GM06990 (cell line): ENCODE measurements at regions not wholly inside any gene's neighbourhood (a gene's known extent, or its start where the extent isn't known, plus 50 kb on each side); places are given as distances from the start of the nearest gene placed in this dataset.
"Not testable (repeated sequence)": the region's sequence is repeated elsewhere in the genome, so short reads cannot be mapped to it uniquely, and the experiment has no call there.

Experiments
- DNase-seq: peaks from one replicate; pipeline ENCODE4 v3.0.0-alpha.2; 2011; ENCODE audit not compliant: insufficient read length; ENCODE audit errors: extremely low read depth
- H3K27me3 ChIP-seq: replicated peaks from 2 replicates; pipeline ENCODE4 v1.6.0; 2011; ENCODE audit warnings: low read length; ENCODE audit not compliant: control insufficient read depth, insufficient read depth
- H3K36me3 ChIP-seq: 2 replicates; pipeline ENCODE4 v1.5.1; 2011; ENCODE audit warnings: low read length; ENCODE audit not compliant: control insufficient read depth, insufficient read depth
- H3K4me3 ChIP-seq: replicated peaks from 2 replicates; pipeline ENCODE4 v1.5.1; 2011; ENCODE audit warnings: low read depth, mild to moderate bottlenecking, control low read depth, low read length
- CTCF ChIP-seq: IDR thresholded peaks from 2 replicates; pipeline ENCODE4 v1.5.1; 2011; ENCODE audit warnings: low read length, control low read depth, mild to moderate bottlenecking, inconsistent platforms; ENCODE audit not compliant: insufficient read depth, poor library complexity, severe bottlenecking

- TF ChIP-seq CTCF = no peak
- no peak overlapping the region for H3K4me3 ChIP-seq
- DNase-seq = no peak
- H3K36me3 ChIP-seq = no peaks in the 10 kb centered on the region
- no peaks in the 10 kb centered on the region; the same call in 1 of the 2 replicates for H3K27me3 ChIP-seq
Measured at GRCh38 chr6:112522587-112522986, 175.5 kb downstream of the RFPL4B start.

- Histone ChIP-seq H3K4me3 (no peak overlapping the region), H3K36me3 (no peaks in the 10 kb centered on the region), H3K27me3 (no peaks in the 10 kb centered on the region; the same call in 1 of the 2 replicates)
- TF ChIP-seq CTCF = no peak
- DNase-seq = no peak
Measured at GRCh38 chr6:112524071-112524470, 176.9 kb downstream of the RFPL4B start.

GRCh38 chr6:112525749-112526148 is 178.6 kb downstream of the RFPL4B start:
- no peak for TF ChIP-seq CTCF
- no peaks in the 10 kb centered on the region; the same call in 1 of the 2 replicates for H3K27me3 ChIP-seq
- no peak for DNase-seq
- no peaks in the 10 kb centered on the region for H3K36me3 ChIP-seq
- no peak overlapping the region for H3K4me3 ChIP-seq

- TF ChIP-seq CTCF = no peak
- no peak for DNase-seq
- Histone ChIP-seq H3K4me3 (no peak overlapping the region), H3K36me3 (no peaks in the 10 kb centered on the region), H3K27me3 (no peaks in the 10 kb centered on the region; the same call in 1 of the 2 replicates)
Measured at GRCh38 chr6:112526594-112526993, 179.5 kb downstream of the RFPL4B start.

- H3K36me3 ChIP-seq, H3K4me3 ChIP-seq, DNase-seq, H3K27me3 ChIP-seq: not testable (repeated sequence)
Measured at GRCh38 chr6:112528306-112528705, 181.2 kb downstream of the RFPL4B start.

- Histone ChIP-seq H3K36me3 (no peaks in the 10 kb centered on the region), H3K27me3 (no peaks in the 10 kb centered on the region), H3K4me3 (no peak overlapping the region)
- DNase-seq = no peak
- TF ChIP-seq CTCF = no peak
Measured at GRCh38 chr6:112535816-112536215, 188.7 kb downstream of the RFPL4B start.
